ENCODE measurements at regions not wholly inside any gene's neighbourhood (a gene's known extent, or its start where the extent isn't known, plus 50 kb on each side); places are given as distances from the start of the nearest gene placed in this dataset.

- TF ChIP-seq YY1 (IDR thresholded peaks at IDR 0.05; ENCODE audit: insufficient read depth, insufficient read length) (no peak), SUZ12 (IDR thresholded peaks at IDR 0.05; ENCODE audit: extremely low read depth, insufficient read depth, insufficient read length) (no peak), ZNF274 (IDR thresholded peaks at IDR 0.05; ENCODE audit: low read depth, low read length) (no peak)
- Histone ChIP-seq H3K4me1 (ENCODE audit: insufficient read depth, insufficient read length) (peaks cover 5% of the 10 kb centered on the region), H3K9me3 (ENCODE audit: insufficient read depth, low read length) (no peaks in the 10 kb centered on the region; the same call in 1 of the 2 replicates), H3K9ac (ENCODE audit: insufficient read length, low read depth) (no peak overlapping the region), H3K36me3 (ENCODE audit: insufficient read depth, insufficient read length, low read length) (no peaks in the 10 kb centered on the region), H3K27me3 (ENCODE audit: insufficient read depth, insufficient read length) (no peaks in the 10 kb centered on the region), H3K4me3 (ENCODE audit: insufficient read length, low read depth) (no peak overlapping the region)
- DNase-seq (ENCODE audit: low read depth, low spot score) = no peak
Measured at GRCh38 chr10:47175181-47176123, 124.5 kb upstream of the GDF10 start.

GRCh38 chr10:47176206-47176902, 123.6 kb upstream of the GDF10 start:
- no peak overlapping the region for H3K9ac ChIP-seq (ENCODE audit: insufficient read length, low read depth)
- H3K27me3 ChIP-seq (ENCODE audit: insufficient read depth, insufficient read length) = no peaks in the 10 kb centered on the region
- H3K4me3 ChIP-seq (ENCODE audit: insufficient read length, low read depth) = no peak overlapping the region
- H3K9me3 ChIP-seq (ENCODE audit: insufficient read depth, low read length) = no peaks in the 10 kb centered on the region; the same call in 1 of the 2 replicates
- H3K4me1 ChIP-seq (ENCODE audit: insufficient read depth, insufficient read length) = peaks cover 5% of the 10 kb centered on the region
- DNase-seq (ENCODE audit: low read depth, low spot score) = no peak
- H3K36me3 ChIP-seq (ENCODE audit: insufficient read depth, insufficient read length, low read length) = no peaks in the 10 kb centered on the region
- TF ChIP-seq YY1 (IDR thresholded peaks at IDR 0.05; ENCODE audit: insufficient read depth, insufficient read length) (no peak), SUZ12 (IDR thresholded peaks at IDR 0.05; ENCODE audit: extremely low read depth, insufficient read depth, insufficient read length) (no peak), ZNF274 (IDR thresholded peaks at IDR 0.05; ENCODE audit: low read depth, low read length) (no peak)

- no peaks in the 10 kb centered on the region for H3K36me3 ChIP-seq (ENCODE audit: insufficient read depth, insufficient read length, low read length)
- DNase-seq (ENCODE audit: low read depth, low spot score) = no peak
- H3K27me3 ChIP-seq (ENCODE audit: insufficient read depth, insufficient read length) = no peaks in the 10 kb centered on the region
- no peak for TF ChIP-seq ZNF274 (IDR thresholded peaks at IDR 0.05; ENCODE audit: low read depth, low read length)
- TF ChIP-seq YY1 (IDR thresholded peaks at IDR 0.05; ENCODE audit: insufficient read depth, insufficient read length) = no peak
- no peak for TF ChIP-seq SUZ12 (IDR thresholded peaks at IDR 0.05; ENCODE audit: extremely low read depth, insufficient read depth, insufficient read length)
- peaks cover 5% of the 10 kb centered on the region for H3K4me1 ChIP-seq (ENCODE audit: insufficient read depth, insufficient read length)
- H3K9ac ChIP-seq (ENCODE audit: insufficient read length, low read depth) = no peak overlapping the region
- H3K4me3 ChIP-seq (ENCODE audit: insufficient read length, low read depth) = no peak overlapping the region
- no peaks in the 10 kb centered on the region for H3K9me3 ChIP-seq (ENCODE audit: insufficient read depth, low read length)
Measured at GRCh38 chr10:47176903-47177868, 122.8 kb upstream of the GDF10 start.

DNA sequence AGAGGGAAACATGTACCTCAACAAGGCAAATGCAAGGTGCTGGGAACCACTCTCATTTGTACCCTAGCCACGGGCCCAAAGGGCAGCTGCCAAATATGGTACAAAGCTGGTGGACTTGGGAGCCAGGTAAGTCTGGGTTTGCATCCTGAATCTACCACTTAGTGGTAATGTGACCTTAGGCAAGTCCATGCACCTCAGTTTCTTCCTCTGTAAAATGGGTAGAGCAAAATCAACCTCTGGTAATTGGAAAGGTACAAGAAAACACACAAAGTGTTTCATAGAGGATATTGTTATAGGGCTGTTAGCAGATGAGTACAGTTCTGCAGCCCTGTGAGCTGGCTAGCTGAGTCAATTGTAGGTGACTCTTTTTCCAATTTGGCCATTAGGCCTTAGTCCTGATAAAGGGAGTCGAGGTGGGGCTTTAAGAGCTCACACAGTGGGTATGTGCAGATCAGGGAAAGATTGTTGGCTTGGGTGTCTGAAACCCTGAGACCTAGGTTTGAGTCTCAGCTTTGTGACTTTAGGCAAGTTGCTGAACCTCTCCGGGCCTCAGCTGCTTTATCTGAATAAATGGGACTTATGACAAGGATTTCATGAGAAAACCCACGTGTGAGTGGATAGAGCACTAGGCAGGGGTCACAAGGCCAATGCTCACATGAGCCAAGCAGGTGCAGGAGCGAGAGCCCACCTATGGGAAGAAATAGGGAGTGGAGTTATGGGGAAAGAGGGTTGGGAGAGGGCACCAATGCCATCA, 121.3 kb upstream of the GDF10 start:
- TF ChIP-seq YY1 (IDR thresholded peaks at IDR 0.05; ENCODE audit: insufficient read depth, insufficient read length) (no peak), SUZ12 (IDR thresholded peaks at IDR 0.05; ENCODE audit: extremely low read depth, insufficient read depth, insufficient read length) (no peak), ZNF274 (IDR thresholded peaks at IDR 0.05; ENCODE audit: low read depth, low read length) (no peak)
- Histone ChIP-seq H3K4me3 (ENCODE audit: insufficient read length, low read depth) (no peak overlapping the region), H3K36me3 (ENCODE audit: insufficient read depth, insufficient read length, low read length) (no peaks in the 10 kb centered on the region), H3K9ac (ENCODE audit: insufficient read length, low read depth) (no peak overlapping the region), H3K9me3 (ENCODE audit: insufficient read depth, low read length) (no peaks in the 10 kb centered on the region), H3K4me1 (ENCODE audit: insufficient read depth, insufficient read length) (peaks cover 5% of the 10 kb centered on the region), H3K27me3 (ENCODE audit: insufficient read depth, insufficient read length) (no peaks in the 10 kb centered on the region)
- DNase-seq (ENCODE audit: low read depth, low spot score) = no peak

DNA sequence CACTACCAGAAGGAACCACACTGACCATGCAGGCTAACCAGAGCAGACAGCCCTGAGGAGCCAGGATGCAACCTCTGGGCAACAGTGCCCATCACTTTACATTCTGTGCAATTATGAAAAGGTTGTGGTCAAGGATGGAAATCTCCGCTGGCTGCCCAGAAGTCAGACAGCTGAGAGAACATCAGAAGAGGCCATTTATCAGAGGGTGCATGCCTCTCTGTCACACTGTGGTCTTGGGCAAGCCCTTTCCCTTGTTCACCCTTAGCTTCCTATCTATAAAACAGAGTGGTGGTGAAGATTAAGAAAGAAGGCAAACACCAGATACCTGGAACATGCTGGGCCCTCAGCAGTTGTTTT, 120.7 kb upstream of the GDF10 start:
- no peak for DNase-seq (ENCODE audit: low read depth, low spot score)
- no peaks in the 10 kb centered on the region for H3K36me3 ChIP-seq (ENCODE audit: insufficient read depth, insufficient read length, low read length)
- TF ChIP-seq SUZ12 (IDR thresholded peaks at IDR 0.05; ENCODE audit: extremely low read depth, insufficient read depth, insufficient read length) = no peak
- TF ChIP-seq YY1 (IDR thresholded peaks at IDR 0.05; ENCODE audit: insufficient read depth, insufficient read length) = no peak
- TF ChIP-seq ZNF274 (IDR thresholded peaks at IDR 0.05; ENCODE audit: low read depth, low read length) = no peak
- H3K4me1 ChIP-seq (ENCODE audit: insufficient read depth, insufficient read length) = peaks cover 5% of the 10 kb centered on the region
- H3K9ac ChIP-seq (ENCODE audit: insufficient read length, low read depth) = no peak overlapping the region
- no peaks in the 10 kb centered on the region for H3K9me3 ChIP-seq (ENCODE audit: insufficient read depth, low read length)
- no peak overlapping the region for H3K4me3 ChIP-seq (ENCODE audit: insufficient read length, low read depth)
- H3K27me3 ChIP-seq (ENCODE audit: insufficient read depth, insufficient read length) = no peaks in the 10 kb centered on the region

All from NT2/D1 (cell line).